PC-9 (cell line): ENCODE measurements at regions not wholly inside any gene's neighbourhood (a gene's known extent, or its start where the extent isn't known, plus 50 kb on each side); places are given as distances from the start of the nearest gene placed in this dataset.

Source experiments
- EZH2 ChIP-seq: fragments of 200-600 bp; sonication (generic); IDR thresholded peaks from 2 replicates; pipeline ENCODE4 v1.8.0; 2017; ENCODE audit warnings: antibody characterized with exemption, low read depth
- TF ChIP-seq, protein P1 (sequence below): fragments of 200-600 bp; sonication (generic); conservative IDR thresholded peaks from 2 replicates; pipeline ENCODE4 v1.6.1; 2017; ENCODE audit warnings: mixed run types, antibody characterized with exemption, mild to moderate bottlenecking, moderate library complexity

- TF ChIP-seq, protein P1, sequence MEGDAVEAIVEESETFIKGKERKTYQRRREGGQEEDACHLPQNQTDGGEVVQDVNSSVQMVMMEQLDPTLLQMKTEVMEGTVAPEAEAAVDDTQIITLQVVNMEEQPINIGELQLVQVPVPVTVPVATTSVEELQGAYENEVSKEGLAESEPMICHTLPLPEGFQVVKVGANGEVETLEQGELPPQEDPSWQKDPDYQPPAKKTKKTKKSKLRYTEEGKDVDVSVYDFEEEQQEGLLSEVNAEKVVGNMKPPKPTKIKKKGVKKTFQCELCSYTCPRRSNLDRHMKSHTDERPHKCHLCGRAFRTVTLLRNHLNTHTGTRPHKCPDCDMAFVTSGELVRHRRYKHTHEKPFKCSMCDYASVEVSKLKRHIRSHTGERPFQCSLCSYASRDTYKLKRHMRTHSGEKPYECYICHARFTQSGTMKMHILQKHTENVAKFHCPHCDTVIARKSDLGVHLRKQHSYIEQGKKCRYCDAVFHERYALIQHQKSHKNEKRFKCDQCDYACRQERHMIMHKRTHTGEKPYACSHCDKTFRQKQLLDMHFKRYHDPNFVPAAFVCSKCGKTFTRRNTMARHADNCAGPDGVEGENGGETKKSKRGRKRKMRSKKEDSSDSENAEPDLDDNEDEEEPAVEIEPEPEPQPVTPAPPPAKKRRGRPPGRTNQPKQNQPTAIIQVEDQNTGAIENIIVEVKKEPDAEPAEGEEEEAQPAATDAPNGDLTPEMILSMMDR, result no peak
- TF ChIP-seq EZH2, result no peak
Measured at GRCh38 chr4:126890383-126890782, 742.4 kb upstream of the INTU start.
